Gastroesophageal sphincter (tissue), 4 donors: ENCODE measurements at regions not wholly inside any gene's neighbourhood (a gene's known extent, or its start where the extent isn't known, plus 50 kb on each side); places are given as distances from the start of the nearest gene placed in this dataset.

ENCODE experiments used
- ATAC-seq: fragments of 150-250 bp; one replicate; pipeline ENCODE4 v1.9.1; 2016; ENCODE audit warnings: mild to moderate bottlenecking, moderate library complexity
- H3K27ac ChIP-seq, 4 donors: fragments of 200-600 bp; sonication (generic) in 3 of 4; 1 replicate in 3 of 4; 2 replicates in 1 of 4; pipeline ENCODE4 v1.5.1; 2016 to 2019
- H3K27me3 ChIP-seq: fragments of 200-600 bp; sonication (generic); one replicate; pipeline ENCODE4 v1.5.1; 2019
- H3K36me3 ChIP-seq, 2 donors: fragments of 200-600 bp; sonication (generic); one replicate each; pipeline ENCODE4 v1.5.1; 2019; ENCODE audit warnings: control low read depth in 1 of 2
- H3K4me1 ChIP-seq, 3 donors: fragments of 200-600 bp; sonication (generic); 1 replicate in 2 of 3; 2 replicates in 1 of 3; pipeline ENCODE4 v1.5.1; 2016 to 2019; ENCODE audit warnings: control low read depth in 2 of 3
- H3K4me3 ChIP-seq, 2 donors: fragments of 200-600 bp; sonication (generic); one replicate each; pipeline ENCODE4 v1.5.1; 2019; ENCODE audit warnings: mild to moderate bottlenecking in 1 of 2, moderate library complexity in 1 of 2
- H3K9me3 ChIP-seq, 3 donors: fragments of 200-600 bp; sonication (generic); one replicate each; pipeline ENCODE4 v1.5.1; 2017 to 2019; ENCODE audit warnings: control low read depth in 2 of 3
- EP300 ChIP-seq: sonication (generic); formaldehyde crosslinking; IDR thresholded peaks from one replicate; pipeline ENCODE4 v1.6.1; 2017; ENCODE audit warnings: antibody characterized with exemption, mild to moderate bottlenecking
- POLR2A ChIP-seq, 2 donors: fragments of 450-650 bp; IDR thresholded peaks; one replicate each; pipeline ENCODE4 v1.6.1; 2017; ENCODE audit warnings: antibody characterized with exemption in 2 of 2, mild to moderate bottlenecking in 2 of 2, moderate library complexity in 1 of 2
- POLR2AphosphoS5 ChIP-seq: sonication (generic); formaldehyde crosslinking; IDR thresholded peaks from one replicate; pipeline ENCODE4 v1.6.1; 2017; ENCODE audit warnings: antibody characterized with exemption
- WGBS, 2 donors: methylation state at CpG; one replicate each; pipeline ENCODE4 v1.1.5; 2018; ENCODE audit warnings: low coverage in 1 of 2; 5-methylcytosine and 5-hydroxymethylcytosine counted together
- TF ChIP-seq, protein P1 (sequence below), 4 experiments: fragments of 200-600 bp in 2 of 4; fragments of 450-650 bp in 2 of 4; sonication (generic) in 1 of 4; IDR thresholded peaks; one replicate each; pipeline ENCODE4 v1.5.1; 2017 to 2019; ENCODE audit warnings: antibody characterized with exemption in 4 of 4, mild to moderate bottlenecking in 2 of 4, moderate library complexity in 2 of 4

GRCh38 chr12:84561351-84561750 lies 351.2 kb downstream of the SLC6A15 start:
- Histone ChIP-seq H3K4me1 (no peaks in the 10 kb centered on the region), H3K9me3 (peaks cover 0 to 4% (median 0%) of the 10 kb centered on the region in 3 donors), H3K27me3 (no peaks in the 10 kb centered on the region), H3K36me3 (no peaks in the 10 kb centered on the region), H3K27ac (no peak overlapping the region), H3K4me3 (no peak overlapping the region)
- WGBS, 2 donors: 56 to 92% methylated on average over 1 of the region's 1 CpG
- ATAC-seq: no peak
- TF ChIP-seq EP300 (no peak), POLR2A (IDR thresholded peaks at IDR 0.05) (no peak), POLR2AphosphoS5 (peak; percentile 22)
- TF ChIP-seq, protein P1, sequence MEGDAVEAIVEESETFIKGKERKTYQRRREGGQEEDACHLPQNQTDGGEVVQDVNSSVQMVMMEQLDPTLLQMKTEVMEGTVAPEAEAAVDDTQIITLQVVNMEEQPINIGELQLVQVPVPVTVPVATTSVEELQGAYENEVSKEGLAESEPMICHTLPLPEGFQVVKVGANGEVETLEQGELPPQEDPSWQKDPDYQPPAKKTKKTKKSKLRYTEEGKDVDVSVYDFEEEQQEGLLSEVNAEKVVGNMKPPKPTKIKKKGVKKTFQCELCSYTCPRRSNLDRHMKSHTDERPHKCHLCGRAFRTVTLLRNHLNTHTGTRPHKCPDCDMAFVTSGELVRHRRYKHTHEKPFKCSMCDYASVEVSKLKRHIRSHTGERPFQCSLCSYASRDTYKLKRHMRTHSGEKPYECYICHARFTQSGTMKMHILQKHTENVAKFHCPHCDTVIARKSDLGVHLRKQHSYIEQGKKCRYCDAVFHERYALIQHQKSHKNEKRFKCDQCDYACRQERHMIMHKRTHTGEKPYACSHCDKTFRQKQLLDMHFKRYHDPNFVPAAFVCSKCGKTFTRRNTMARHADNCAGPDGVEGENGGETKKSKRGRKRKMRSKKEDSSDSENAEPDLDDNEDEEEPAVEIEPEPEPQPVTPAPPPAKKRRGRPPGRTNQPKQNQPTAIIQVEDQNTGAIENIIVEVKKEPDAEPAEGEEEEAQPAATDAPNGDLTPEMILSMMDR (IDR thresholded peaks at IDR 0.05): no peak

DNA sequence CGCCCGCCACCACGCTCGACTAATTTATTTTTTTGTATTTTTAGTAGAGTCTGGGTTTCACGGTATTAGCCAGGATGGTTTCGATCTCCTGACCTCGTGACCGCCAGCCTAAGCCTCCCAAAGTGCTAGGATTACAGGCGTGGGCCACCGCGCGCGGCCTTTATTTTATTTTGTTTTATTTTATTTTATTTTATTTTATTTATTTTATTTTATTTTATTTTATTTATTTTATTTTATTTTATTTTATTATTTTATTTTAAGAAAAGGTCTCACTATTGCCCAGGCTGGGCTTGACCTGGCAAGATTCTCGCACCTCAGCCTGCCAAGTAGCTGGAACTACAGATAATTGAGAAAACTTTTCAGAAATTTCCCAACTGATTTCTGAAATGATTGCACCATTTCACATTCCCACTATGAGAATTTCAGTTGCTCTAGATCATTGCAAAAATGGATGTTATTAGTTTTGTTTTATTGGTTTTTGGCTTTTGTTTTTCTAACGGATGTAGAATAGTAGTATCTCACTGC lies 358.3 kb downstream of the SLC6A15 start:
- TF ChIP-seq, protein P1 (IDR thresholded peaks at IDR 0.05): no peak
- TF ChIP-seq POLR2A (IDR thresholded peaks at IDR 0.05): no peak
- no peak for TF ChIP-seq EP300
- no peak for TF ChIP-seq POLR2AphosphoS5
- no peak overlapping the region for H3K27ac ChIP-seq

GRCh38 chr12:84553331-84554117 lies 359.1 kb downstream of the SLC6A15 start:
- no peak for TF ChIP-seq POLR2AphosphoS5
- no peak for TF ChIP-seq POLR2A (IDR thresholded peaks at IDR 0.05)
- WGBS, 2 donors: 94 to 96% methylated on average over 3 to 5 of the region's 5 CpGs

More for the DNA sequence above, 358.3 kb downstream of the SLC6A15 start:
- no peaks in the 10 kb centered on the region for H3K4me1 ChIP-seq
- ATAC-seq: no peak
- WGBS, 2 donors: 90 to 95% methylated on average over 10 to 15 of the region's 15 CpGs
- H3K9me3 ChIP-seq: no peaks in the 10 kb centered on the region
- H3K27me3 ChIP-seq: no peaks in the 10 kb centered on the region
- H3K4me3 ChIP-seq: no peak overlapping the region
- H3K36me3 ChIP-seq: no peaks in the 10 kb centered on the region

GRCh38 chr12:84551373-84551772 lies 361.2 kb downstream of the SLC6A15 start:
- no peak overlapping the region for H3K4me3 ChIP-seq
- H3K27me3 ChIP-seq: no peaks in the 10 kb centered on the region
- H3K9me3 ChIP-seq: no peaks in the 10 kb centered on the region
- no peak for ATAC-seq
- 94 to 100% methylated on average over 1 of the region's 1 CpG for WGBS, 2 donors
- no peaks in the 10 kb centered on the region for H3K36me3 ChIP-seq
- no peak overlapping the region for H3K27ac ChIP-seq
- H3K4me1 ChIP-seq: no peaks in the 10 kb centered on the region
- TF ChIP-seq, protein P1 (IDR thresholded peaks at IDR 0.05): no peak
- no peak for TF ChIP-seq POLR2A (IDR thresholded peaks at IDR 0.05)
- no peak for TF ChIP-seq EP300
- no peak for TF ChIP-seq POLR2AphosphoS5

More at GRCh38 chr12:84553331-84554117, 359.1 kb downstream of the SLC6A15 start:
- Histone ChIP-seq H3K36me3 (no peaks in the 10 kb centered on the region), H3K27ac (no peak overlapping the region), H3K4me1 (no peaks in the 10 kb centered on the region), H3K27me3 (no peaks in the 10 kb centered on the region), H3K4me3 (no peak overlapping the region), H3K9me3 (no peaks in the 10 kb centered on the region)
- no peak for ATAC-seq

DNA sequence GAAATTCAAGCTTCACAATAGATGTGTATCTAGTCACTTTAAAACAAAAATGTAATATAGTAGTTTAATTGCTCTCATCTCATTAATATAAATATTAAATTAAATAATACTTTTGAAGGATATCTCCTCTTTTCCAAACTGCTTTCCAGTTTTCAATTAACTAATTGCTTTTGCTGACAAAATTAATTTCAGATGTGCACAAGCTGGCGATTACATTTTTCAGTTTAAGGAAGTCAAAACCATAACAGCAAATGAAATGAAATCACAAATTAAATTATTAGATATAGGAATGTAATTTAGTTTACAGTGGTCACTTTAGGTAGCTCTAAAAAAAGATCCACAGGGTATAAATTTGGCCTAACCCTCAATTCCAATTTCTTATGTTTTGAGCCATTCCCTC lies 362.1 kb downstream of the SLC6A15 start:
- Histone ChIP-seq H3K36me3 (no peaks in the 10 kb centered on the region), H3K27me3 (no peaks in the 10 kb centered on the region), H3K4me3 (no peak overlapping the region), H3K9me3 (no peaks in the 10 kb centered on the region), H3K27ac (no peak overlapping the region), H3K4me1 (no peaks in the 10 kb centered on the region)
- TF ChIP-seq POLR2AphosphoS5: no peak
- no peak for TF ChIP-seq POLR2A (IDR thresholded peaks at IDR 0.05)
- TF ChIP-seq, protein P1 (IDR thresholded peaks at IDR 0.05): no peak
- TF ChIP-seq EP300: no peak
- 88 to 93% methylated on average over 1 of the region's 1 CpG for WGBS, 2 donors
- no peak for ATAC-seq
